ENCODE measurements at regions not wholly inside any gene's neighbourhood (a gene's known extent, or its start where the extent isn't known, plus 50 kb on each side); places are given as distances from the start of the nearest gene placed in this dataset.

DNA sequence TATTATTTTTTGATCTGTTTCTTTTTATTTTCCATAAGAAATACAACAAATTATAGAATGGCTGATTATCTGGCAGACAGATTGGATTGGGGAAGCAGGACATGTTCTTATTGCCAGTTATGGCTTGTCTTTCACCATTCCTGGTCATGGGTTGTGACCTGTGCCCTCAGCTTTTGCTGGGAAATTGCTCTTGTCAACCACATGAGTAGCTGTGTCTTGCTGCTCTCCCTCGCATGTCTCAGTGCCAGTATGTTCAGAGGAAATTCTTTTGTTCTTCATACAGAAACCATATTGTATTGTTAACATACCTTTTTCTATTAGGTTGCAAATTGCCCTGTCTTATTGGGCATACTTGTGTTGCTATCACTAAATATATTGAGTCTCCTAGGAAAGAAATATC, 344.1 kb downstream of the OSTF1 start:
- no peak overlapping the region for H3K27ac ChIP-seq (ENCODE audit: low read length)
- H3K4me2 ChIP-seq (ENCODE audit: low read length), result no peak overlapping the region

DNA sequence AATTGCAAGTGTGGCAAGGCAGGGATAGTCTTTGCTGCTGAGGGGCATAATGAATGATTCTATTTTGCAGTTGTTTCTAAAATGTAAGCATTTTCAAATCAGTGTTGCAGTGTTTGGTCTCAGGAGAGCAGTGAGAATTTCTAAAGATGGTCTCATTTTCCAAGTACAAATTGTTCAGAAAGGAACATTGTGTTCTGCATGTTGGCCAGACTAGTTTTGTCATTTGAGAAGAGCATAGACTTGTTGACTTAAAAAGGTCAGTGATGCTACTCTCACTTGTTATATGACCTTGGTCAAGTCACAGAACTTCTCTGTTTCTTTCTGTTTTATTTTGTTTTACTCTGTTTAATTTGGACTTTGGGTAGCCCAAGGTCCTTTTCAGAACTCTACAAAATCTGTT, 344.6 kb downstream of the OSTF1 start:
- no peaks in the 10 kb centered on the region for H3K9me3 ChIP-seq (ENCODE audit: low read length)
- no peaks in the 10 kb centered on the region for H3K27me3 ChIP-seq (ENCODE audit: insufficient read depth, low read depth, low read length)
- no peaks in the 10 kb centered on the region for H3K36me3 ChIP-seq (ENCODE audit: insufficient read depth, low read length)
- H3K79me2 ChIP-seq (replicated peaks; ENCODE audit: insufficient read depth, low read length), result no peaks in the 10 kb centered on the region
- no peak overlapping the region for H3K9ac ChIP-seq (ENCODE audit: low read length)
- no peak overlapping the region for H2AFZ ChIP-seq (ENCODE audit: low read depth, low read length)
- H3K27ac ChIP-seq (ENCODE audit: low read length), result no peak overlapping the region
- no peaks in the 10 kb centered on the region for H3F3A ChIP-seq (ENCODE audit: insufficient read depth, low read length, poor library complexity, severe bottlenecking)
- no peak overlapping the region for H3K4me2 ChIP-seq (ENCODE audit: low read length)
- H3K9me2 ChIP-seq (ENCODE audit: insufficient read depth, low read length), result no peaks in the 10 kb centered on the region
- H4K20me1 ChIP-seq (ENCODE audit: insufficient read depth), result no peaks in the 10 kb centered on the region
- TF ChIP-seq MXI1 (conservative IDR thresholded peaks at IDR 0.05; ENCODE audit: poor library complexity, severe bottlenecking) (no peak), REST (IDR thresholded peaks at IDR 0.05; ENCODE audit: borderline replicate concordance) (no peak), POLR2AphosphoS5 (IDR thresholded peaks at IDR 0.05) (no peak), SMC3 (conservative IDR thresholded peaks at IDR 0.05; ENCODE audit: poor library complexity) (no peak), RAD21 (conservative IDR thresholded peaks at IDR 0.05) (no peak)
- H3K4me3 ChIP-seq (ENCODE audit: low read length), result no peak overlapping the region

More for the DNA sequence above, 344.1 kb downstream of the OSTF1 start:
- Histone ChIP-seq H3K9me3 (ENCODE audit: low read length) (no peaks in the 10 kb centered on the region), H2AFZ (ENCODE audit: low read depth, low read length) (no peak overlapping the region), H3K9me2 (ENCODE audit: insufficient read depth, low read length) (no peaks in the 10 kb centered on the region), H4K20me1 (ENCODE audit: insufficient read depth) (no peaks in the 10 kb centered on the region), H3K4me3 (ENCODE audit: low read length) (no peak overlapping the region), H3K36me3 (ENCODE audit: insufficient read depth, low read length) (no peaks in the 10 kb centered on the region), H3K79me2 (replicated peaks; ENCODE audit: insufficient read depth, low read length) (no peaks in the 10 kb centered on the region), H3K27me3 (ENCODE audit: insufficient read depth, low read depth, low read length) (no peaks in the 10 kb centered on the region), H3F3A (ENCODE audit: insufficient read depth, low read length, poor library complexity, severe bottlenecking) (no peaks in the 10 kb centered on the region), H3K9ac (ENCODE audit: low read length) (no peak overlapping the region)
- TF ChIP-seq RAD21 (conservative IDR thresholded peaks at IDR 0.05), result no peak
- TF ChIP-seq MXI1 (conservative IDR thresholded peaks at IDR 0.05; ENCODE audit: poor library complexity, severe bottlenecking), result no peak
- TF ChIP-seq EP300 (conservative IDR thresholded peaks at IDR 0.05; ENCODE audit: poor library complexity, severe bottlenecking), result no peak
- TF ChIP-seq TAF1 (IDR thresholded peaks at IDR 0.05; ENCODE audit: low read depth), result no peak
- TF ChIP-seq, protein P1, sequence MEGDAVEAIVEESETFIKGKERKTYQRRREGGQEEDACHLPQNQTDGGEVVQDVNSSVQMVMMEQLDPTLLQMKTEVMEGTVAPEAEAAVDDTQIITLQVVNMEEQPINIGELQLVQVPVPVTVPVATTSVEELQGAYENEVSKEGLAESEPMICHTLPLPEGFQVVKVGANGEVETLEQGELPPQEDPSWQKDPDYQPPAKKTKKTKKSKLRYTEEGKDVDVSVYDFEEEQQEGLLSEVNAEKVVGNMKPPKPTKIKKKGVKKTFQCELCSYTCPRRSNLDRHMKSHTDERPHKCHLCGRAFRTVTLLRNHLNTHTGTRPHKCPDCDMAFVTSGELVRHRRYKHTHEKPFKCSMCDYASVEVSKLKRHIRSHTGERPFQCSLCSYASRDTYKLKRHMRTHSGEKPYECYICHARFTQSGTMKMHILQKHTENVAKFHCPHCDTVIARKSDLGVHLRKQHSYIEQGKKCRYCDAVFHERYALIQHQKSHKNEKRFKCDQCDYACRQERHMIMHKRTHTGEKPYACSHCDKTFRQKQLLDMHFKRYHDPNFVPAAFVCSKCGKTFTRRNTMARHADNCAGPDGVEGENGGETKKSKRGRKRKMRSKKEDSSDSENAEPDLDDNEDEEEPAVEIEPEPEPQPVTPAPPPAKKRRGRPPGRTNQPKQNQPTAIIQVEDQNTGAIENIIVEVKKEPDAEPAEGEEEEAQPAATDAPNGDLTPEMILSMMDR (IDR thresholded peaks at IDR 0.05; ENCODE audit: poor library complexity, severe bottlenecking), result no peak
- TF ChIP-seq SMC3 (conservative IDR thresholded peaks at IDR 0.05; ENCODE audit: poor library complexity), result no peak
- TF ChIP-seq POLR2AphosphoS5 (IDR thresholded peaks at IDR 0.05), result no peak
- no peak for TF ChIP-seq EZH2 (IDR thresholded peaks at IDR 0.05; ENCODE audit: borderline replicate concordance, insufficient read depth, low read length, poor library complexity, severe bottlenecking)
- no peak for TF ChIP-seq REST (IDR thresholded peaks at IDR 0.05; ENCODE audit: borderline replicate concordance)
